IMR-90 (cell line): ENCODE measurements at regions not wholly inside any gene's neighbourhood (a gene's known extent, or its start where the extent isn't known, plus 50 kb on each side); places are given as distances from the start of the nearest gene placed in this dataset.

ENCODE experiments used
- ATAC-seq: fragments of 200-7000 bp; cut with Tn5 transposase; 2 replicates; pipeline ENCODE4 v1.9.1; 2020; ENCODE audit warnings: low read depth, mild to moderate bottlenecking, moderate library complexity
- BruUV-seq: library from RNA; stranded (reverse); fragments of 400-500 nt; replicated peaks from 2 replicates; lab custom pipeline; 2021; lab: Mats Ljungman, UMichigan
- CTCF ChIA-PET: fragments of 300-600 bp; formaldehyde crosslinking; extraction: SDS; loops from one replicate; lab custom pipeline; 2021; ENCODE audit warnings: antibody characterized with exemption; lab: Yijun Ruan, JAX
- POLR2A ChIA-PET: fragments of 300-600 bp; sonication (Branson Sonifier 250); formaldehyde crosslinking; loops from one replicate; lab custom pipeline; 2022; ENCODE audit warnings: antibody characterized with exemption; ENCODE audit not compliant: unreplicated experiment; lab: Charles Lee
- DNase-seq: peaks from one replicate; pipeline ENCODE4 v3.0.0; 2013
- H2AFZ ChIP-seq: replicated peaks from 2 replicates; pipeline ENCODE3; 2013; ENCODE audit warnings: low read length, mild to moderate bottlenecking; ENCODE audit not compliant: poor library complexity
- H2AK5ac ChIP-seq: 2 replicates; pipeline ENCODE4 v1.6.1; 2013; ENCODE audit warnings: low read depth, low read length, inconsistent platforms
- H2AK9ac ChIP-seq: replicated peaks from 2 replicates; pipeline ENCODE3; 2013; ENCODE audit warnings: mild to moderate bottlenecking, low read depth, low read length, moderate library complexity; ENCODE audit not compliant: poor library complexity
- H2BK120ac ChIP-seq: 2 replicates; pipeline ENCODE4 v1.6.1; 2013; ENCODE audit warnings: low read depth, low read length, inconsistent platforms
- H2BK15ac ChIP-seq: 3 replicates; pipeline ENCODE4 v1.6.1; 2013; ENCODE audit warnings: low read depth, low read length, inconsistent platforms
- H2BK20ac ChIP-seq: 2 replicates; pipeline ENCODE4 v1.6.1; 2013; ENCODE audit warnings: low read depth, mild to moderate bottlenecking, inconsistent platforms, low read length, moderate library complexity
- H2BK5ac ChIP-seq: 2 replicates; pipeline ENCODE4 v1.6.1; 2013; ENCODE audit warnings: mild to moderate bottlenecking, low read depth, low read length, inconsistent platforms; ENCODE audit not compliant: poor library complexity, severe bottlenecking
- H3K14ac ChIP-seq: replicated peaks from 2 replicates; pipeline ENCODE4 v1.6.1; 2013; ENCODE audit warnings: low read depth, low read length, inconsistent platforms
- H3K18ac ChIP-seq: 2 replicates; pipeline ENCODE4 v1.6.1; 2013; ENCODE audit warnings: low read depth, low read length, control low read depth
- H3K23ac ChIP-seq: 2 replicates; pipeline ENCODE4 v1.6.1; 2013; ENCODE audit warnings: low read depth, low read length, inconsistent platforms
- H3K27ac ChIP-seq: 2 replicates; pipeline ENCODE4 v1.5.1; 2013; ENCODE audit warnings: mild to moderate bottlenecking, control low read depth, low read length; ENCODE audit not compliant: insufficient read depth
- H3K27me3 ChIP-seq: 2 replicates; pipeline ENCODE4 v1.6.1; 2013; ENCODE audit warnings: low read length; ENCODE audit not compliant: control insufficient read depth, insufficient read depth
- H3K36me3 ChIP-seq: 2 replicates; pipeline ENCODE4 v1.6.1; 2013; ENCODE audit warnings: low read length, mixed read lengths; ENCODE audit not compliant: control insufficient read depth, insufficient read depth
- H3K4ac ChIP-seq: 2 replicates; pipeline ENCODE4 v1.6.1; 2013; ENCODE audit warnings: low read depth, low read length, inconsistent platforms
- H3K4me1 ChIP-seq: 2 replicates; pipeline ENCODE4 v1.6.1; 2013; ENCODE audit warnings: low read length, mixed read lengths; ENCODE audit not compliant: control insufficient read depth, insufficient read depth
- H3K4me2 ChIP-seq: 2 replicates; pipeline ENCODE4 v1.6.1; 2013; ENCODE audit warnings: low read depth, mild to moderate bottlenecking, control low read depth, low read length, moderate library complexity
- H3K4me3 ChIP-seq: 2 replicates; pipeline ENCODE4 v1.5.1; 2013; ENCODE audit warnings: low read depth, mild to moderate bottlenecking, control low read depth, low read length, moderate library complexity; ENCODE audit not compliant: insufficient read depth
- H3K56ac ChIP-seq: 2 replicates; pipeline ENCODE4 v1.6.1; 2013; ENCODE audit warnings: low read length, inconsistent platforms; ENCODE audit not compliant: insufficient read depth; ENCODE audit errors: extremely low read depth
- H3K79me1 ChIP-seq, 2 experiments: 2 replicates each; pipeline ENCODE4 v1.6.1; 2013; ENCODE audit warnings: low read length in 2 of 2, inconsistent platforms in 1 of 2, low read depth in 1 of 2
- H3K9ac ChIP-seq: 2 replicates; pipeline ENCODE4 v1.6.1; 2013; ENCODE audit warnings: low read depth, low read length, control low read depth
- H3K9me1 ChIP-seq: 2 replicates; pipeline ENCODE4 v1.6.1; 2013; ENCODE audit warnings: low read length, inconsistent platforms; ENCODE audit not compliant: insufficient read depth
- H3K9me3 ChIP-seq: 2 replicates; pipeline ENCODE4 v1.6.1; 2013; ENCODE audit warnings: low read length; ENCODE audit not compliant: control insufficient read depth, insufficient read depth
- H4K20me1 ChIP-seq: 2 replicates; pipeline ENCODE4 v1.6.1; 2013; ENCODE audit warnings: low read length, inconsistent platforms; ENCODE audit not compliant: insufficient read depth
- H4K5ac ChIP-seq: 2 replicates; pipeline ENCODE4 v1.6.1; 2013; ENCODE audit warnings: mild to moderate bottlenecking, low read depth, low read length, control low read depth
- H4K8ac ChIP-seq, 2 experiments: 2 replicates each; pipeline ENCODE4 v1.6.1; 2013; ENCODE audit warnings: low read depth in 2 of 2, low read length in 2 of 2, control low read depth in 1 of 2, inconsistent platforms in 1 of 2
- H4K91ac ChIP-seq: 2 replicates; pipeline ENCODE4 v1.6.1; 2013; ENCODE audit warnings: low read depth, low read length, inconsistent platforms; ENCODE audit not compliant: insufficient read depth
- MAZ ChIP-seq: IDR thresholded peaks from 2 replicates; pipeline ENCODE4 v1.6.1; 2012; ENCODE audit warnings: low read depth, mild to moderate bottlenecking, low read length, improper control_type of control experiment, moderate library complexity, borderline replicate concordance
- MXI1 ChIP-seq: IDR thresholded peaks from 2 replicates; pipeline ENCODE4 v1.6.1; 2012; ENCODE audit warnings: low read depth, mild to moderate bottlenecking, low read length, moderate library complexity, borderline replicate concordance
- RCOR1 ChIP-seq: IDR thresholded peaks from 2 replicates; pipeline ENCODE4 v1.6.1; 2012; ENCODE audit warnings: mild to moderate bottlenecking, low read length, improper control_type of control experiment; ENCODE audit not compliant: insufficient replicate concordance
- SMC3 ChIP-seq: fragments of 150-350 bp; IDR thresholded peaks from 2 replicates; pipeline ENCODE4 v1.6.1; 2016; ENCODE audit warnings: low read depth, mild to moderate bottlenecking, antibody characterized with exemption, low read length, moderate library complexity
- WGBS, 2 experiments: methylation state at CpG; one replicate each; pipeline versions ENCODE4 v1.1.5 to v1.1.7; 2013; ENCODE audit warnings: missing lambda C conversion rate in 2 of 2; ENCODE audit not compliant: insufficient read length in 1 of 2; ENCODE audit errors: extremely low coverage in 2 of 2; 5-methylcytosine and 5-hydroxymethylcytosine counted together
- dilution Hi-C: fragments of 300-500 bp; cut with HindIII; formaldehyde crosslinking; loops from one replicate; pipeline ENCODE4 v1.14.3; 2018; ENCODE audit warnings: low sequenced_read_pairs; ENCODE audit not compliant: unreplicated experiment
- in situ Hi-C: fragments of 300-500 bp; cut with MboI; formaldehyde crosslinking; loops from 3 replicates; pipeline ENCODE4 v1.14.3; 2019; ENCODE audit warnings: low sequenced_read_pairs, inconsistent platforms, mixed read lengths
- intact Hi-C: fragments of 100-400 bp; cut with micrococcal nuclease; formaldehyde crosslinking; loops from 2 replicates; pipeline ENCODE4 v1.10.0; 2022
- TF ChIP-seq, protein P1 (sequence below): conservative IDR thresholded peaks from 2 replicates; pipeline ENCODE4 v1.5.1; 2012; ENCODE audit warnings: mild to moderate bottlenecking, low read depth, low read length, improper control_type of control experiment

- in situ Hi-C loops, result no loop called here
- no peaks in the 10 kb centered on the region for H3K36me3 ChIP-seq
- no TSS peak for BruUV-seq
These were observed 599.5 kb upstream of the ZNF804A start for GRCh38 chr2:183998797-183999190.

More at GRCh38 chr2:183998797-183999190, 599.5 kb upstream of the ZNF804A start:
- Histone ChIP-seq H2AK5ac (no peak overlapping the region), H3K27ac (no peak overlapping the region), H3K56ac (no peak overlapping the region), H2AFZ (no peak overlapping the region), H4K5ac (no peak overlapping the region), H2BK20ac (no peak overlapping the region), H2BK15ac (no peak overlapping the region), H3K4me2 (no peak overlapping the region), H3K23ac (no peak overlapping the region), H3K18ac (no peak overlapping the region), H4K91ac (no peak overlapping the region), H3K79me1 (no peaks in the 10 kb centered on the region), H3K4me3 (no peak overlapping the region), H4K20me1 (no peaks in the 10 kb centered on the region), H2BK120ac (no peak overlapping the region), H3K4ac (no peak overlapping the region), H2BK5ac (no peak overlapping the region), H3K14ac (no peak overlapping the region), H3K27me3 (no peaks in the 10 kb centered on the region), H3K9me1 (no peaks in the 10 kb centered on the region), H4K8ac (no peak overlapping the region), H3K9me3 (peaks cover 7% of the 10 kb centered on the region; the same call in 1 of the 2 replicates), H3K9ac (no peak overlapping the region), H2AK9ac (no peak overlapping the region), H3K4me1 (no peaks in the 10 kb centered on the region)
- dilution Hi-C loops (no loop called here), intact Hi-C loops (no loop called here)
- ChIA-PET POLR2A (no interaction called here), CTCF (no interaction called here)
- WGBS, 2 experiments, result no CpG with 5 or more reads among the region's 1 CpG
- no peak for TF ChIP-seq RCOR1
- TF ChIP-seq SMC3, result no peak
- TF ChIP-seq, protein P1, sequence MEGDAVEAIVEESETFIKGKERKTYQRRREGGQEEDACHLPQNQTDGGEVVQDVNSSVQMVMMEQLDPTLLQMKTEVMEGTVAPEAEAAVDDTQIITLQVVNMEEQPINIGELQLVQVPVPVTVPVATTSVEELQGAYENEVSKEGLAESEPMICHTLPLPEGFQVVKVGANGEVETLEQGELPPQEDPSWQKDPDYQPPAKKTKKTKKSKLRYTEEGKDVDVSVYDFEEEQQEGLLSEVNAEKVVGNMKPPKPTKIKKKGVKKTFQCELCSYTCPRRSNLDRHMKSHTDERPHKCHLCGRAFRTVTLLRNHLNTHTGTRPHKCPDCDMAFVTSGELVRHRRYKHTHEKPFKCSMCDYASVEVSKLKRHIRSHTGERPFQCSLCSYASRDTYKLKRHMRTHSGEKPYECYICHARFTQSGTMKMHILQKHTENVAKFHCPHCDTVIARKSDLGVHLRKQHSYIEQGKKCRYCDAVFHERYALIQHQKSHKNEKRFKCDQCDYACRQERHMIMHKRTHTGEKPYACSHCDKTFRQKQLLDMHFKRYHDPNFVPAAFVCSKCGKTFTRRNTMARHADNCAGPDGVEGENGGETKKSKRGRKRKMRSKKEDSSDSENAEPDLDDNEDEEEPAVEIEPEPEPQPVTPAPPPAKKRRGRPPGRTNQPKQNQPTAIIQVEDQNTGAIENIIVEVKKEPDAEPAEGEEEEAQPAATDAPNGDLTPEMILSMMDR, result no peak
- no peak for TF ChIP-seq MXI1
- no peak for TF ChIP-seq MAZ
- ATAC-seq, result no peak
- DNase-seq, result no peak
